Panc1 (cell line): ENCODE measurements at regions not wholly inside any gene's neighbourhood (a gene's known extent, or its start where the extent isn't known, plus 50 kb on each side); places are given as distances from the start of the nearest gene placed in this dataset.

Source experiments
- ATAC-seq: fragments of 200-7000 bp; cut with Tn5 transposase; 2 replicates; pipeline ENCODE4 v1.9.1; 2020; ENCODE audit warnings: mild to moderate bottlenecking, moderate library complexity
- BruUV-seq: library from RNA; stranded (reverse); fragments of 400-500 nt; replicated peaks from 2 replicates; lab custom pipeline; 2021; lab: Mats Ljungman, UMichigan
- CTCF ChIA-PET: fragments of 300-600 bp; sonication (Branson Sonifier 250); formaldehyde crosslinking; loops from one replicate; lab custom pipeline; 2022; ENCODE audit warnings: antibody characterized with exemption; lab: Charles Lee
- POLR2A ChIA-PET: fragments of 300-600 bp; sonication (Branson Sonifier 250); formaldehyde crosslinking; loops from one replicate; lab custom pipeline; 2022; ENCODE audit warnings: antibody characterized with exemption; lab: Charles Lee
- DNase-seq: peaks from one replicate; pipeline ENCODE4 v3.0.0-alpha.2; 2010; ENCODE audit warnings: low read depth, low spot score
- H3K27ac ChIP-seq: 2 replicates; pipeline ENCODE4 v1.5.1; 2011; ENCODE audit warnings: mild to moderate bottlenecking, low read length, inconsistent platforms
- H3K27me3 ChIP-seq: fragments of 200-500 bp; sonication (Bioruptor generic); 2 replicates; pipeline ENCODE4 v1.6.0; 2014; ENCODE audit warnings: low read length, inconsistent platforms; ENCODE audit not compliant: control insufficient read depth, insufficient read depth
- H3K36me3 ChIP-seq: fragments of 200-500 bp; sonication (Bioruptor generic); 2 replicates; pipeline ENCODE4 v1.5.1; 2014; ENCODE audit warnings: inconsistent platforms, mild to moderate bottlenecking, low read length, moderate library complexity; ENCODE audit not compliant: control insufficient read depth, insufficient read depth
- H3K4me1 ChIP-seq: 2 replicates; pipeline ENCODE4 v1.5.1; 2011; ENCODE audit warnings: inconsistent platforms, mild to moderate bottlenecking, low read length, moderate library complexity; ENCODE audit not compliant: control insufficient read depth, insufficient read depth
- H3K4me3 ChIP-seq, 2 experiments: 2 replicates each; pipeline ENCODE4 v1.5.1; 2011 to 2012; ENCODE audit warnings: low read depth in 2 of 2, low read length in 2 of 2, mild to moderate bottlenecking in 2 of 2, inconsistent platforms in 1 of 2, moderate library complexity in 1 of 2
- H3K9me3 ChIP-seq: fragments of 200-500 bp; sonication (Bioruptor generic); 2 replicates; pipeline ENCODE4 v1.5.1; 2014; ENCODE audit warnings: low read depth, mild to moderate bottlenecking, inconsistent platforms, low read length, moderate library complexity; ENCODE audit not compliant: control insufficient read depth, insufficient read depth
- POLR2AphosphoS5 ChIP-seq: IDR thresholded peaks from 2 replicates; pipeline ENCODE4 v1.6.1; 2012; ENCODE audit warnings: mild to moderate bottlenecking, low read depth, low read length, moderate library complexity
- SIN3A ChIP-seq: IDR thresholded peaks from 2 replicates; pipeline ENCODE4 v1.6.1; 2012; ENCODE audit warnings: low read depth, mild to moderate bottlenecking, low read length, moderate library complexity, borderline replicate concordance; ENCODE audit not compliant: insufficient read depth
- TCF7L2 ChIP-seq: IDR thresholded peaks from 2 replicates; pipeline ENCODE4 v1.6.1; 2011; ENCODE audit warnings: mild to moderate bottlenecking, low read depth, low read length, inconsistent platforms
- in situ Hi-C: cut with HindIII; loops from 2 replicates; pipeline ENCODE4 v1.10.0; 2016; ENCODE audit warnings: low sequenced_read_pairs, low pct_unique_long_range_greater_than_20kb
- intact Hi-C: fragments of 100-400 bp; cut with micrococcal nuclease; formaldehyde crosslinking; loops from one replicate; pipeline ENCODE4 v1.10.0; 2022; ENCODE audit not compliant: unreplicated experiment
- TF ChIP-seq, protein P1 (sequence below): fragments of 450-650 bp; IDR thresholded peaks from 2 replicates; pipeline ENCODE4 v1.5.1; 2017; ENCODE audit warnings: mild to moderate bottlenecking
- TF ChIP-seq, protein P2 (sequence below), 2 experiments: IDR thresholded peaks; 2 replicates each; pipeline ENCODE4 v1.6.1; 2011 to 2012; ENCODE audit warnings: low read depth in 2 of 2, control low read depth in 1 of 2, low read length in 1 of 2, mild to moderate bottlenecking in 1 of 2, moderate library complexity in 1 of 2; ENCODE audit not compliant: insufficient read depth in 1 of 2

DNA sequence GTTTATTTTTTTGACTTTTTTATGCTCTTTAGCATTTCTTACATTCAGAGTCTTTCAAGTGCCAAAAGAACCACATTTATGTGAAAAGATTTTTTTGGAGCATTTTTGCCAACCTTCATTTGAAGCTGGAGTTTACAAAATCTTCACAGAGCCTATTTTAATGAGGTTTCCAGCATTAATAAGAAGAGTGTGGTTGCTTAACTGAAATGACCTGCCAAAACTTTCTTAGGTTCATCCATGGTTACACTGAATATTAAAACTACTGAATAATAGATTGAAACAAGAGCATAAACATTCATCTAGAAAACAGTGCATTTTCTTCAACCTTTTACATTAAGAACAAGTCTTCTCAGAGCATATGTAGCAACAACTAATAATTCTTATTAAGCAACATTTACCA lies 672.3 kb upstream of the CXADR start:
- in situ Hi-C loops, result no loop called here
- intact Hi-C loops, result no loop called here
- no peaks in the 10 kb centered on the region for H3K4me1 ChIP-seq
- no peak for DNase-seq
- no TSS peak for BruUV-seq
- ATAC-seq, result no peak
- CTCF ChIA-PET, result no interaction called here
- H3K27me3 ChIP-seq, result no peaks in the 10 kb centered on the region
- no peaks in the 10 kb centered on the region for H3K36me3 ChIP-seq
- H3K9me3 ChIP-seq, result no peaks in the 10 kb centered on the region
- POLR2A ChIA-PET, result no interaction called here
- H3K27ac ChIP-seq, result no peak overlapping the region
- TF ChIP-seq SIN3A (no peak), TCF7L2 (no peak), POLR2AphosphoS5 (no peak)
- TF ChIP-seq, protein P1, sequence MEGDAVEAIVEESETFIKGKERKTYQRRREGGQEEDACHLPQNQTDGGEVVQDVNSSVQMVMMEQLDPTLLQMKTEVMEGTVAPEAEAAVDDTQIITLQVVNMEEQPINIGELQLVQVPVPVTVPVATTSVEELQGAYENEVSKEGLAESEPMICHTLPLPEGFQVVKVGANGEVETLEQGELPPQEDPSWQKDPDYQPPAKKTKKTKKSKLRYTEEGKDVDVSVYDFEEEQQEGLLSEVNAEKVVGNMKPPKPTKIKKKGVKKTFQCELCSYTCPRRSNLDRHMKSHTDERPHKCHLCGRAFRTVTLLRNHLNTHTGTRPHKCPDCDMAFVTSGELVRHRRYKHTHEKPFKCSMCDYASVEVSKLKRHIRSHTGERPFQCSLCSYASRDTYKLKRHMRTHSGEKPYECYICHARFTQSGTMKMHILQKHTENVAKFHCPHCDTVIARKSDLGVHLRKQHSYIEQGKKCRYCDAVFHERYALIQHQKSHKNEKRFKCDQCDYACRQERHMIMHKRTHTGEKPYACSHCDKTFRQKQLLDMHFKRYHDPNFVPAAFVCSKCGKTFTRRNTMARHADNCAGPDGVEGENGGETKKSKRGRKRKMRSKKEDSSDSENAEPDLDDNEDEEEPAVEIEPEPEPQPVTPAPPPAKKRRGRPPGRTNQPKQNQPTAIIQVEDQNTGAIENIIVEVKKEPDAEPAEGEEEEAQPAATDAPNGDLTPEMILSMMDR, result no peak
- TF ChIP-seq, protein P2, sequence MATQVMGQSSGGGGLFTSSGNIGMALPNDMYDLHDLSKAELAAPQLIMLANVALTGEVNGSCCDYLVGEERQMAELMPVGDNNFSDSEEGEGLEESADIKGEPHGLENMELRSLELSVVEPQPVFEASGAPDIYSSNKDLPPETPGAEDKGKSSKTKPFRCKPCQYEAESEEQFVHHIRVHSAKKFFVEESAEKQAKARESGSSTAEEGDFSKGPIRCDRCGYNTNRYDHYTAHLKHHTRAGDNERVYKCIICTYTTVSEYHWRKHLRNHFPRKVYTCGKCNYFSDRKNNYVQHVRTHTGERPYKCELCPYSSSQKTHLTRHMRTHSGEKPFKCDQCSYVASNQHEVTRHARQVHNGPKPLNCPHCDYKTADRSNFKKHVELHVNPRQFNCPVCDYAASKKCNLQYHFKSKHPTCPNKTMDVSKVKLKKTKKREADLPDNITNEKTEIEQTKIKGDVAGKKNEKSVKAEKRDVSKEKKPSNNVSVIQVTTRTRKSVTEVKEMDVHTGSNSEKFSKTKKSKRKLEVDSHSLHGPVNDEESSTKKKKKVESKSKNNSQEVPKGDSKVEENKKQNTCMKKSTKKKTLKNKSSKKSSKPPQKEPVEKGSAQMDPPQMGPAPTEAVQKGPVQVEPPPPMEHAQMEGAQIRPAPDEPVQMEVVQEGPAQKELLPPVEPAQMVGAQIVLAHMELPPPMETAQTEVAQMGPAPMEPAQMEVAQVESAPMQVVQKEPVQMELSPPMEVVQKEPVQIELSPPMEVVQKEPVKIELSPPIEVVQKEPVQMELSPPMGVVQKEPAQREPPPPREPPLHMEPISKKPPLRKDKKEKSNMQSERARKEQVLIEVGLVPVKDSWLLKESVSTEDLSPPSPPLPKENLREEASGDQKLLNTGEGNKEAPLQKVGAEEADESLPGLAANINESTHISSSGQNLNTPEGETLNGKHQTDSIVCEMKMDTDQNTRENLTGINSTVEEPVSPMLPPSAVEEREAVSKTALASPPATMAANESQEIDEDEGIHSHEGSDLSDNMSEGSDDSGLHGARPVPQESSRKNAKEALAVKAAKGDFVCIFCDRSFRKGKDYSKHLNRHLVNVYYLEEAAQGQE (IDR thresholded peaks at IDR 0.05; ENCODE audit: insufficient read depth in 1 of 2, low read depth in 2 of 2, low read length in 1 of 2), result no peak
- H3K4me3 ChIP-seq, result no peak overlapping the region

DNA sequence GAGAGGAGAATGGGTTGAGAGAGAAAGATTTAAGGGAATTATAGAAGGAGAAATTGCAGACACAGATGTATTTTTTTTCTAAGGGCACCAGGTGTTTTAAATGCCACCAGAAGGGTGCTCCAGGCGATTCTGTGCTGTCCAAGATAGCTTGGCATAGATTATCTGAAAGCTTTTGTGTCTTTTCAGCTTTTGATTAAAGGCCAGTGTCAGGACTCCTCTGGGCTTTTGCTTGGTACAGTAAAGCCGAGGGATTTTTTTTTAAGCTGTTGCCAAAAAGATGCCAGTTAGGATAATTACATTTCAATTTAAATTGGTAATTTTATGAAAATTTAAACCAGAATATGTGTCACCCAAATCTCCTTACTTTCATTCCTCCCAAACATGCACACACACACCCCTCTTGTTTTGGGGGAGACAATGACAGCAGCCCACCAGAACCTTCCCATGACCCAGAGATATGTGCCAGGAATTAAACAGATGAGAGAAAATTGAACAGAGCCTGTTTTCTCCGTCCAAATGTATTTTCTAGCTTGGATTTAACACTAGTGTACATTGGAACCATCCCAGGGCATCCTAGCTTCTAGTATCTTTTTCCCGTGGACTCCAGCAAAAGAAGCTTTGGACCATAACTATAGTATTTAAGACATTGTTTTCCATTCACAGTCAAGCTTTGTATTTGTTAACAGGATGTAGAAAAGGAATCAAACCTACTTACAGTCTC lies 670.7 kb upstream of the CXADR start:
- ChIA-PET POLR2A (no interaction called here), CTCF (no interaction called here)
- BruUV-seq, result no TSS peak
- H3K9me3 ChIP-seq, result no peaks in the 10 kb centered on the region
- in situ Hi-C loops, result no loop called here
- no peak overlapping the region for H3K4me3 ChIP-seq
- H3K4me1 ChIP-seq, result no peaks in the 10 kb centered on the region
- intact Hi-C loops, result no loop called here
- H3K27me3 ChIP-seq, result no peaks in the 10 kb centered on the region
- no peak for DNase-seq
- no peak overlapping the region for H3K27ac ChIP-seq
- no peaks in the 10 kb centered on the region for H3K36me3 ChIP-seq
- ATAC-seq, result no peak
- TF ChIP-seq TCF7L2, result no peak
- TF ChIP-seq, protein P1, result no peak
- TF ChIP-seq, protein P2 (IDR thresholded peaks at IDR 0.05; ENCODE audit: insufficient read depth in 1 of 2, low read depth in 2 of 2, low read length in 1 of 2), result no peak
- TF ChIP-seq SIN3A, result no peak
- no peak for TF ChIP-seq POLR2AphosphoS5
